GM21717 (cell line): ENCODE measurements at regions not wholly inside any gene's neighbourhood (a gene's known extent, or its start where the extent isn't known, plus 50 kb on each side); places are given as distances from the start of the nearest gene placed in this dataset.
"Not testable (repeated sequence)": the region's sequence is repeated elsewhere in the genome, so short reads cannot be mapped to it uniquely, and the experiment has no call there.

Source experiments
- ATAC-seq: cut with Tn5 transposase; IDR thresholded peaks from one replicate; pipeline ENCODE4 v1.9.1; 2021; ENCODE audit warnings: mild to moderate bottlenecking, moderate library complexity; ENCODE audit not compliant: unreplicated experiment

- no peak for ATAC-seq
These were observed 92.6 kb upstream of the NDUFV2 start for GRCh38 chr18:9009703-9010488.

DNA sequence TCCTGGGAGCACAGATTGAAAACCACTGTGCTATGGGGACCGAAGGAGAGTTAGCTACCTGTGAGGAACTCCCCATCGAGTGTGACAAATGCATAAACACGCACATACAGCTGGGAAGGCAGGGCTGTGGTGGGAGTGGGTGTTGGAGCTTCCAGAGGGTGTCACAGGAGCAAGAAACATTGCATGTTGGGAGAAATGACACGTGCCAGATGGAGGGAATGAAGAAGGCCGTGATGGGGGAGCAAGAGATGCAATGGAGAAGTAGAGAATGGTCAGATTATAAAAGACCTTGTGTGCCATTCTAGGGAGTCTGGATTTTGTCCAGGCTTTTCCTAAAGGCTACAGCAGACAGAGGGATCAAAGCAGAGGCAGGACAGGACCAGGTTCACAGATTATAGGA is 91.1 kb upstream of the NDUFV2 start:
- ATAC-seq = no peak

DNA sequence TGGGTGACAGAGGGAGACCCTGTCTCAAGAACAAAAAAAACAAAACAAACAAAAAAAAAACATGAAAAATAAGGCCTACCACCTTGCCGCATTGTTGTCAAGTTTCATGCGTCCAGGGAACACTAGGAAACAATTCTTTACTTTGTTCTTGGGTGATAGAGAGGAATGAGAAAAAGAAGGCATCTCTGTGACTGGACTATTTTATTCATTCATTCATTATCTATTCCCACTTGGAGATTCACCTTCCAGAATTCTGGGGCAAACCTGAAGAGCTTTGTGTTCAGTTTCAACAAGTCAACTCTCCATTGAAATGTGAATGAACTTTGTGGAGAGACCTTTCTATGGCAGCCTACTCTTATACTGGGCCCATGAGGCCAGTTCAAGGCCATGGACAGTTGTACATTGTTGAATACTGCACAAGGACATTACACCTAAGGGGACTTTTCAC is 88.5 kb upstream of the NDUFV2 start:
- ATAC-seq = no peak

DNA sequence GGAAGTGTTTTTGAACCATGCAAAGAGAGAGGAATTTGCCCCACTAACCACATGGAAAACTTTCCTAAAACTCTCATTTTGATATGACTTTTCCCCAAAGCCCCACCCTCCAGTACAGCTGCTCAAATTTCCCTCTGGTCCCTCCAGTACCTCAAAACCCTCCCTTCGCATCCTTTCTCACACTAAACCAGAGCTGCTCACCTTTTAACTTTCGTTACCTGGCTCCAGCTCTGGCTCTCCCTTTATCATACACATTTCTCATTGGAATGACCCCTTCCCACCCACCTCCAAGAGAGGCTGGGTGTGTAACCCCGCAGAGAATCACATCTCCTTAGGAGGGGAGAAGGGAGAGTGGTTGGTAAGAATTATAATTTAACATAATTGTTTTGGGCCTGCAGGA is 86.8 kb upstream of the NDUFV2 start:
- ATAC-seq = no peak

DNA sequence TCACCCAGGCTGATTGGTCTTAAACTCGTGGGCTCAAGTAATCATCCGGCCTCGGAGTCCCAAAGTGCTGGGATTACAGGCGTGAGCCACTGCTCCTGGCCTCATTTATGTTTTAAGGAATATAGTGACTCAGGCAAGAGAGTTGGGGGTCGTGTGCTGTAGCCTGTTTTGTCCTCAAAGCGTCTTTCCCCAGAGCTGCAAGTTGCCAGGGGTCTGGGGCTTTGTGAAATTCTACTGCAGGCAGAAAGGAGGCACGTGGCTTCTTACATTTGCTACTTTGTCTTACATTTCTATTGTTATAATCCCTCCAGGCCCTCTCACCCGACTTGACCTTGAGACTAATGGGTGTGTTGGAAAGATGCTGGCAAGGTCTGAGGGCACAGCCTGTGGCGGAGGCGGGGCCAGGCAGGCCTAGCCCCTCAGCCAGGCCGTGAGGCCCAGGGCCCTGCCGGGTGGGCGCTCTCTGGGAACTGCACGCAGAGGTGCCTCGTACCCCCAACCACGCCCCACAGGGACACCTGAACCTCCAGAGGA is 85.8 kb upstream of the NDUFV2 start:
- ATAC-seq = peak; percentile 37

DNA sequence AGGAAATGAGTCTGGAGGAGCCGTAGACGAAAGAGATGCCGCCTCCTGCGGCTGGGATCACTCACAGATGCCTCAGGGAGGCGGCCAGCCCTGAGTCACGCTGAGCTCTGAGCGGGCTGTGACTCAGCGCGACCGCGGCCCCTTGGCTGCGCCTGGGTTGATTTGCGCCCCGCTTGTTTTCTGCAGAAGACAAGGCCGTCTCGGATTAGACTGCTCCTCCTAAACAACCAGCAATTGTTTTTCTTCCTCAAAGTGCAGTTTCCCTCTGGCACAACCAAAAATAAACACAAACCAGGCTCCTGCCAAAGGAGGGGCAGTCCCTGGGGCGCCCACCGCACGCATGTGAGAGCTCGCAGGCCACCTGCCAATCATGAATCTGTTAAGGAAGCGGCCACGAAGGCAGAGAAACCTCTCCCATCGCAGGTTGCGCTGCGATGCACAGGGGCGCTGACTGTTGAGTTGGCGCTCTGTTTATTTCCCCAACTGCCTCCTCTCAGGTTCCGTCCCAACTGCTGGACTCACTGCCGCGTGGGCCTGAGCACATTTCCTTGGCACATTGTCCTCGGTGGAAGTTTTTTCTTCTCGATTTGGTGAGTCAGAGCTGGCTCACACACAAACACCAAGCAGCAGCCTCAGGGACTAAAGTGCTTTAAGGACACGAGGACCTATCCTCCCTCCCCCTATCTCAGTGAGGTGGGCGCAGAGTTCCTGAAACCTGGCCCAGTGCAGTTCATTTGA is 85.2 kb upstream of the NDUFV2 start:
- ATAC-seq = peak; percentile 86

DNA sequence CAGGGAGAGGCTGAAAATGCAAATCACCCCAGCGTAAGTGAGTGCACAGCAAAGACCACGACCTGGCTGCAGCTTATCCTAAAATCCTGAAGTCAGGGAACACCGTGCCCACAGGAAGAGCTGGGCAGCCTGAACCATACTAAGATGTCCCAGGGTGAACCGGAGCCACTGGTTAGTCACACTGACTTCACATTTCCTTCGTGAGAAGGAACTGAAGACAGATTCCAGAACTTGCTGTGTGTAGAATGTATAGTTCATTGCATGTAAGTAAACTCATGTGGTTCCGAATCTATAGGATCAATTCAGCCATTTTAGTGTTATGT is 84.6 kb upstream of the NDUFV2 start:
- no peak for ATAC-seq

GRCh38 chr18:9019135-9019534 is 83.4 kb upstream of the NDUFV2 start:
- no peak for ATAC-seq

GRCh38 chr18:9020221-9020620 is 82.3 kb upstream of the NDUFV2 start:
- no peak for ATAC-seq

GRCh38 chr18:9021458-9021857 is 81.0 kb upstream of the NDUFV2 start:
- no peak for ATAC-seq

GRCh38 chr18:9022397-9023155 is 79.9 kb upstream of the NDUFV2 start:
- ATAC-seq = no peak

DNA sequence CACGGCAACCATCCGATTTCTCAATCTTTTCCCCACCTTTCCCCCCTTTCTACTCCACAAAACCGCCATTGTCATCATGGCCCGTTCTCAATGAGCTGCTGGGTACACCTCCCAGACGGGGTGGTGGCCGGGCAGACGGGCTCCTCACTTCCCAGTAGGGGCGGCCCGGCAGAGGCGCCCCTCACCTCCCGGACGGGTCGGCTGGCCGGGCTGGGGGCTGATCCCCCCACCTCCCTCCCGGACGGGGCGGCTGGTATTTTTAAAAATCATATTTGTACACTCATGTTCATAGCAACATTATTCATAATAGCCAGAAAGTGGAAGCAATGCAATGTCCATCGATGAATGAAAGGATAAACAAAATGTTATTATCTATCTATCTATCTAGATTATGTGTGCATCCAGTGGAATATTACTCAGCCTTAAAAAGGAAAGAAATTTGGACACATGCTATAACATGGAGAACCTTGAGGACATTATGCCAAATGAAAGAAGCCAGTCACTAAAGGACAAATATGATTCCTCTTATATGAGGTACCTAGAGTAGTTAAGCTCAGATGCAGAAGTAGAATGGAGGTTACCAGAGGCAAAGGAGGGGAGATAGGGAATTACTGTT is 78.4 kb upstream of the NDUFV2 start:
- not testable (repeated sequence) for ATAC-seq

DNA sequence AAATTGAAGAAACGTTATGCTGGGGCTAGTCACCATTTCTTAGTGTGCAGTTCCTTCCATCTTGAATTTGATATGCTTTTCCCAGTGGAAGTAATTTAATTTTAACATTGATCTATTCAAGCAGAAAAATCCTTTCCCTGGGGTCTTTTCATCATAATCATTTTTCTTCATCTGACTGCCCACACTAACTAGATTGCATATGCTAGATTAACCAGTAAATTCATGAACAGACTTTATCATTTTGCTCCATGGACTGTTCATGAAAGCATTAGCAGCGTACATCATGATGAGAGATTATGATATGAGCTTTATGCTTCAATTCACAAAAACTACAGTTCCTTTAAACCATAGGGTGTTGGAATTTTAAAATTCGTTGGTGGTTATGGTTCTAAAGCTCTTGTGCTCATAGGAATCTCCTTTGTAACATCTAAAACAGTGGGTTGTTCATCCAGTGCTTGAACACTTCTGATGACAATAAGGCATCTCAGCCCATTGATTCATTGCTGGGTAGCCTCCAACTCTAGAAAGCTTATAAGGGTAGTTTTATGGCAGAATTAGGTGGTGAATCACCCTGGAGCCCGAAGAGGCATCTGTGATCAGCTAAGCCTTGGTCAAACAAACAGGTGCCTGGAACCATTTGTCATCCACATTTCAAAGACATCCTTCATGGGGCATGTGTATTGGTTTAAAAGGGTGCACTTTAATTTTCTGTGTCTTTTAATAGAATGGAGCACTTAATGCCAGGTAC is 77.2 kb upstream of the NDUFV2 start:
- no peak for ATAC-seq

GRCh38 chr18:9029131-9029530 is 73.4 kb upstream of the NDUFV2 start:
- no peak for ATAC-seq

GRCh38 chr18:9032519-9032918 is 70.0 kb upstream of the NDUFV2 start:
- ATAC-seq = no peak

GRCh38 chr18:9038277-9038871 is 64.1 kb upstream of the NDUFV2 start:
- no peak for ATAC-seq

GRCh38 chr18:9039441-9040071 is 62.9 kb upstream of the NDUFV2 start:
- no peak for ATAC-seq

GRCh38 chr18:9042766-9043481 is 59.6 kb upstream of the NDUFV2 start:
- ATAC-seq = no peak

DNA sequence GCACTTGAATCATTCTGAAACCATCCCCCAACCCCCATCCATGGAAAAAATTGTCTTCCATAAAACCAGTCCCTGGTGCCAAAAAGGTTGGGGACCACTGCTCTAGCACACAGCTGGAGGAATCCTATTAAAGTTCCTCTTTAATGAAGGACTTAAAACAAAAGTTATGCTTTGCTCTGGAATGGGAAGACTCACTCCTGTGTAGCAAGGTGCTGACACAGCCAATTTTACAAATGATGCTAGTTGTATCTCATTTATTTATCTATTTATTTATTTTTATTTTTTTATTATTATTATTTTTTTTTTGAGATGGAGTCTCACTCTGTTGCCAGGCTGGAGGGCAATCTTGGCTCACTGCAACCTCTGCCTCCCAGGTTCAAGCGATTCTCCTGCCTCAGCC is 58.9 kb upstream of the NDUFV2 start:
- ATAC-seq = no peak
